ENCODE measurements at regions not wholly inside any gene's neighbourhood (a gene's known extent, or its start where the extent isn't known, plus 50 kb on each side); places are given as distances from the start of the nearest gene placed in this dataset.
"Not testable (repeated sequence)": the region's sequence is repeated elsewhere in the genome, so short reads cannot be mapped to it uniquely, and the experiment has no call there.

- ATAC-seq: peak; percentile 59
These were observed 180.3 kb upstream of the RTL1 start for GRCh38 chr14:101083564-101084435.

- ATAC-seq: no peak
These were observed 180.9 kb upstream of the RTL1 start for GRCh38 chr14:101084436-101084826.

GRCh38 chr14:101086926-101087325 is 183.4 kb upstream of the RTL1 start:
- ATAC-seq: no peak

- ATAC-seq: no peak
These were observed 184.3 kb upstream of the RTL1 start for GRCh38 chr14:101087614-101088394.

GRCh38 chr14:101088395-101088667 is 184.8 kb upstream of the RTL1 start:
- no peak for ATAC-seq

- no peak for ATAC-seq
These were observed 185.2 kb upstream of the RTL1 start for GRCh38 chr14:101088714-101089113.

- ATAC-seq: not testable (repeated sequence)
These were observed 187.0 kb upstream of the RTL1 start for GRCh38 chr14:101090478-101090877.

- no peak for ATAC-seq
These were observed 187.5 kb upstream of the RTL1 start for GRCh38 chr14:101090976-101091375.

- not testable (repeated sequence) for ATAC-seq
These were observed 191.4 kb upstream of the RTL1 start for GRCh38 chr14:101094916-101095315.

- no peak for ATAC-seq
These were observed 193.0 kb upstream of the RTL1 start for GRCh38 chr14:101096551-101096950.

GRCh38 chr14:101097109-101097793 is 193.7 kb upstream of the RTL1 start:
- no peak for ATAC-seq

- no peak for ATAC-seq
These were observed 194.7 kb upstream of the RTL1 start for GRCh38 chr14:101098177-101098576.

- ATAC-seq: no peak
These were observed 195.1 kb upstream of the RTL1 start for GRCh38 chr14:101098641-101099040.

- peak; percentile 17 for ATAC-seq
These were observed 198.0 kb upstream of the RTL1 start for GRCh38 chr14:101101456-101102056.

- ATAC-seq: no peak
These were observed 199.4 kb upstream of the RTL1 start for GRCh38 chr14:101102875-101103274.

- no peak for ATAC-seq
These were observed 199.9 kb upstream of the RTL1 start for GRCh38 chr14:101103321-101103901.

GRCh38 chr14:101104485-101104884 is 201.0 kb upstream of the RTL1 start:
- ATAC-seq: no peak

- no peak for ATAC-seq
These were observed 201.5 kb upstream of the RTL1 start for GRCh38 chr14:101105045-101105444.

GRCh38 chr14:101108579-101109346 is 205.2 kb upstream of the RTL1 start:
- ATAC-seq: no peak

GRCh38 chr14:101109347-101109638 is 205.8 kb upstream of the RTL1 start:
- ATAC-seq: no peak

GRCh38 chr14:101109981-101110728 is 206.6 kb upstream of the RTL1 start:
- ATAC-seq: no peak

All from esophagus mucosa (tissue), 1 donor.